HUES6 (cell line): ENCODE measurements at regions not wholly inside any gene's neighbourhood (a gene's known extent, or its start where the extent isn't known, plus 50 kb on each side); places are given as distances from the start of the nearest gene placed in this dataset.

Experiments used
- H3K27ac ChIP-seq: 2 replicates; pipeline ENCODE4 v1.7.0; 2013; ENCODE audit warnings: low read depth, mild to moderate bottlenecking, low read length, inconsistent platforms
- H3K27me3 ChIP-seq: 2 replicates; pipeline ENCODE4 v1.6.1; 2013; ENCODE audit warnings: low read length; ENCODE audit not compliant: control insufficient read depth, insufficient read depth
- H3K36me3 ChIP-seq: 2 replicates; pipeline ENCODE4 v1.6.1; 2013; ENCODE audit warnings: low read length; ENCODE audit not compliant: control insufficient read depth, insufficient read depth
- H3K4me1 ChIP-seq: 2 replicates; pipeline ENCODE4 v1.6.1; 2013; ENCODE audit warnings: low read length; ENCODE audit not compliant: control insufficient read depth, insufficient read depth
- H3K4me3 ChIP-seq: 2 replicates; pipeline ENCODE4 v1.5.1; 2013; ENCODE audit warnings: low read depth, low read length
- H3K9ac ChIP-seq: one replicate; pipeline ENCODE4 v1.6.1; 2013; ENCODE audit warnings: mild to moderate bottlenecking, low read length
- H3K9me3 ChIP-seq: 2 replicates; pipeline ENCODE4 v1.6.1; 2013; ENCODE audit warnings: low read depth, low read length; ENCODE audit not compliant: control insufficient read depth, insufficient read depth

DNA sequence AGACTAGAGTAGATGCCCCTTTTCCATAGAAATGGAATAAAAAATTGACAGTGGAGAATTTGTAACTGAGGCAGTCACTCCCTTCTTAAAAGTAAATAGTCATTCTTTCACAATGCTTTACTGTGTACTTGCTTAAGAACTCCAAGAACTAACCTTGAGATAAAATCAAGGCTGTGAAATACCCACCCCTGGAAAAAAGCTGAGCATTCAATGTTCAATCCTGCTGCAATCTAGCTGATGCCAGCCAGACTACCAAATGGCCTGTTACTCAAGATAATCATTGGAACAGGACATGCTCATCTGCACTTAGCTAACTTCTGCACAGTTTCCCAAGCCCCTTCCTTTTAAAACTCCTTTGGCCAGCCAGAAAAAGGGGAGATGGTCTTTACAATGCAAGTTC is 367.4 kb upstream of the GULP1 start:
- H3K36me3 ChIP-seq = no peaks in the 10 kb centered on the region
- no peak overlapping the region for H3K9ac ChIP-seq
- no peaks in the 10 kb centered on the region for H3K27me3 ChIP-seq
- H3K9me3 ChIP-seq = no peaks in the 10 kb centered on the region; the same call in 1 of the 2 replicates
- H3K4me1 ChIP-seq = no peaks in the 10 kb centered on the region
- no peak overlapping the region for H3K4me3 ChIP-seq
- no peak overlapping the region for H3K27ac ChIP-seq

DNA sequence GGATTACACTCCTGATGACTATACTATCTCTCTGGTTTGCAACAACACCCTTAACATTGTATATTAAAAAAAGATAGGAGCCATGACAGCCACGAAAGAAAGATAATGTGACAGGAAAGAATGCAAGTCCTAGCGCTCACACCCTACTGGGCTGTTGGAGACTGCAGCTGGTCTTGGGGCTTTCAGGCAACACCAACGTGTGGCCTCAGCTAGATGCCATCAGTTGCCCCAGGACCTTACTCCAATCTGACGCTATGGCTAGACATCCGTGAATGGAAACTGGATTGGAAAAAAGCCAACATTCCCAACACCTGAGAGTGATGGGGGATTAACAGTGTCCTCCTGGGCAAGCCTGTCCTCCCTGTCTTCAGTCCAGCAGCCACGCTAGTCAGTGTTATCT is 357.4 kb upstream of the GULP1 start:
- Histone ChIP-seq H3K9ac (no peak overlapping the region), H3K4me3 (no peak overlapping the region), H3K4me1 (no peaks in the 10 kb centered on the region), H3K36me3 (no peaks in the 10 kb centered on the region; the same call in 1 of the 2 replicates), H3K27me3 (no peaks in the 10 kb centered on the region), H3K9me3 (no peaks in the 10 kb centered on the region), H3K27ac (no peak overlapping the region)

DNA sequence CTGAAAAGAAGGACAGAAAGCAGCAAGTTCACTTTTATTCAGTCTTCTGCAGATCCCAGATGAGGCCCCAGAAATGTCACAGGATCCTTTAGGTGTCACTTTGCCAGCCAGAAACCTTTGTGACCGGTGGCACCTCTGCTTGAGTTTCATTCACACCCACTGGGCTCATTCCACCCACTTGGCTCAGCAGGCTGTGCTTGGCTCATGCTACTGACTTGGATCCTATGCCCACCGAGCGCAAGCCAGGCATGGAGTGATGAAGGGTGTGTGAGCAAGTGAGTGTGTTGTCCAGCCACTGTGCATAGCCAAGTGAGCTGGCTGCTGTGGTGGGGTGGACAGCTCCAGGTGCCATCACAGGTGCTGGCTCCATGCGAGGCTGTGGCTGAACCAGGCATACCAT is 357.0 kb upstream of the GULP1 start:
- H3K4me3 ChIP-seq = no peak overlapping the region
- H3K36me3 ChIP-seq = no peaks in the 10 kb centered on the region; the same call in 1 of the 2 replicates
- H3K4me1 ChIP-seq = no peaks in the 10 kb centered on the region
- no peaks in the 10 kb centered on the region for H3K9me3 ChIP-seq
- H3K9ac ChIP-seq = no peak overlapping the region
- no peak overlapping the region for H3K27ac ChIP-seq
- H3K27me3 ChIP-seq = no peaks in the 10 kb centered on the region

DNA sequence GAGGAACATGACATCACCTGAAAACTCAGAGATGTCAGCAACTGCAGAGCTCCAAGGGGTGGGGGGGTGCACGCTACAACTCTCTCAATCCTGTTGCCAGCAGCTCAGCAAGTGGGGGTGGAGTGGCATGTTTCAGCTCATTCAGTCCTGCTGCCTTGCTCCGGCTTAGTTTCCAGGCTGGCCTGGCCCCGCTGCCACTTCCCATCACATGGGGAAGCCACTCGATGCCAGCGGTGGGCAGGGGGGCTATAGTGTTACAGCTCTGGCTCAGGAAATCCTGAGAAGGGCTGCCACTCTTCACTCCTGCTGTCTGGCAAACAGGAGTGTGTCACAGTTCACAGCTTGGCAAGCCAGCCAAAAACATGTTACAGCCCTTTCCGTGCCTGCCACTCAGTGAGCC is 356.5 kb upstream of the GULP1 start:
- no peak overlapping the region for H3K9ac ChIP-seq
- no peaks in the 10 kb centered on the region for H3K9me3 ChIP-seq
- H3K4me3 ChIP-seq = no peak overlapping the region
- no peaks in the 10 kb centered on the region for H3K4me1 ChIP-seq
- H3K27ac ChIP-seq = no peak overlapping the region
- H3K36me3 ChIP-seq = no peaks in the 10 kb centered on the region; the same call in 1 of the 2 replicates
- no peaks in the 10 kb centered on the region for H3K27me3 ChIP-seq

DNA sequence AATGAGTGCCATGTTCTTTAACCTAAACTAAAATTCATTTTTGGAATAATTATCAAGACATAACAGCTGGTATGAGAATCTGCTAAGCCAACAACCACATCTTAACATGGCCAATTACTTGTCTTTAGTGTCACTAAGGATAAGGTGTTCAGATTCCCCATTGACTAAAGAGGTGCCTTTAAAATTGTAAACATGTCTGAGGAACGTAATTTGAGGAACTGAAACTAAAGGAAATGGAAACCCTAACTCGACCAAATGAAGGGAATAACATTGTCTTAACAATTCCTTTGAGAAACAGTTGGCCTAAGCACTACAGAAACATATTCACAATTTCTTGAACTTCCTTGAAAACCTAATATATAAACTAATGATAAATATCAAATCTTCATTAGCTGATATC is 355.4 kb upstream of the GULP1 start:
- H3K4me1 ChIP-seq = no peaks in the 10 kb centered on the region
- H3K27ac ChIP-seq = no peak overlapping the region

DNA sequence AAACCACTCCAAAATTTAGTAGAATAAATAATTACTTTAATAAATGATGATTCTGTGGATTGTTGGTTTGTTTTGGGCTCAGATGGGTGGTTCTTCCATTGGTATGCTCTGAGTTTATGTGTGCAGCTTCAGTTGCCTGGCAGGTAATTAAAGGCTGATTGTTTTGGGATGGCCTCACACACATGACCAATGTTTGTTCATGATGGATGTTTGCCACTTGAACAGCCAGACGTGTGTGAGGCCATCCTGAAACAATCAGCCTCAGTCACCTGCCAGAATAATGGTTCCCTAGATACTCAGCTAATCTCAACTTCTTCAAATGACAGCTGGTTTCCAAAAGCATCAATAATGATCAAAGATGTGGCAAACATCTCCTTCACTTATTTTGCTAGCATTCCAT is 352.5 kb upstream of the GULP1 start:
- H3K4me3 ChIP-seq = no peak overlapping the region
- no peak overlapping the region for H3K27ac ChIP-seq
- no peaks in the 10 kb centered on the region; the same call in 1 of the 2 replicates for H3K36me3 ChIP-seq
- H3K27me3 ChIP-seq = no peaks in the 10 kb centered on the region
- H3K4me1 ChIP-seq = no peaks in the 10 kb centered on the region
- no peaks in the 10 kb centered on the region for H3K9me3 ChIP-seq
- no peak overlapping the region for H3K9ac ChIP-seq

More for the DNA sequence above, 355.4 kb upstream of the GULP1 start:
- H3K9me3 ChIP-seq = no peaks in the 10 kb centered on the region
- no peak overlapping the region for H3K9ac ChIP-seq
- H3K36me3 ChIP-seq = no peaks in the 10 kb centered on the region; the same call in 1 of the 2 replicates
- no peaks in the 10 kb centered on the region for H3K27me3 ChIP-seq
- no peak overlapping the region for H3K4me3 ChIP-seq

DNA sequence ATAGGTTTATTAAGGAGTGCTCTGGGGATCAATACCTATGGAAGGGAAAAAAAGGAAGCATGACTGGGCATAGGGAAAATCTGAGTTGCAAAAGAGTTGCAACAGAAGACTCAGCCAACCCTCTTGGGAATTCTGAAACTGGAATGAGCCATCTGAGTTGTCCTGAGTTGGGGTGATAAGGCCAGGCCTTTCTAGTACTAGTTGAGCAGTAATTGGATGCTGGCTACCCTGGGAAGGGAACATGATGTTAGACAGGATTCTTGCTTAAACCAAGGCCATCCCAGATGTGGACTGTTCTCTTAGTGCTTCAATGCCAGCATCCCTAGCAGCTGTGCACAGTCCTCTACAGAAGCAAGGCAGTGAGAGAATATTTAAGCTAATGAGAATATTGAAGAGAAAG is 348.8 kb upstream of the GULP1 start:
- Histone ChIP-seq H3K36me3 (no peaks in the 10 kb centered on the region), H3K9ac (no peak overlapping the region), H3K4me1 (no peaks in the 10 kb centered on the region), H3K27me3 (no peaks in the 10 kb centered on the region), H3K27ac (no peak overlapping the region), H3K4me3 (no peak overlapping the region), H3K9me3 (no peaks in the 10 kb centered on the region)

DNA sequence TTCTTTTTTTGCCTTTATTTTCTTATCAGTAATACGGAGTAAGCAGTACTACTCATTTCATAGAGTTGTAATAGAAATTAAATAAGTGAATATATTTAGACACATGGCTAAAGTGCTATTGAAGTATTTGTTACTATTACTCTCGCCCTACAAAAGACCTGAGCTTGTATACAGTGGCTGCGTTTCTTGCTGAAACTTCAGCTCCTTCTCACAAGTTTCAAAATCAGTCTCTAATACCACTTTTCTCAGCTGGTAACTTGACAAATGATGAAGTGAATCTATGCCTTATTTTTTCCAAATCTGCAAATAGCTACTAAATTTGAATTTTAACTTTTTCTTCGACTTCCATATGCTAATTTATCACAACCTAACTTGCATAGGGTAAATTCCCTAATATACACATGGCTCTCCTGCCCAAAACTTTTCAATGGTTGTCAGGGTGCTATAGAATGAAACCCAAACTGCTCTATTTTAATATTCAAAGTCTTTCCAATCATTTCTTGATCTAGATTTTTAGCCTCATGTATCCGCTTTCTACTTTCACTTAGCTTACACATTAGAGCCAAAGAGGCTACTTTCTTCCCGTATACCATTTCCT is 347.8 kb upstream of the GULP1 start:
- H3K4me1 ChIP-seq = no peaks in the 10 kb centered on the region
- no peaks in the 10 kb centered on the region for H3K9me3 ChIP-seq
- H3K27me3 ChIP-seq = no peaks in the 10 kb centered on the region
- H3K27ac ChIP-seq = no peak overlapping the region
- no peak overlapping the region for H3K9ac ChIP-seq
- no peaks in the 10 kb centered on the region for H3K36me3 ChIP-seq
- no peak overlapping the region for H3K4me3 ChIP-seq

DNA sequence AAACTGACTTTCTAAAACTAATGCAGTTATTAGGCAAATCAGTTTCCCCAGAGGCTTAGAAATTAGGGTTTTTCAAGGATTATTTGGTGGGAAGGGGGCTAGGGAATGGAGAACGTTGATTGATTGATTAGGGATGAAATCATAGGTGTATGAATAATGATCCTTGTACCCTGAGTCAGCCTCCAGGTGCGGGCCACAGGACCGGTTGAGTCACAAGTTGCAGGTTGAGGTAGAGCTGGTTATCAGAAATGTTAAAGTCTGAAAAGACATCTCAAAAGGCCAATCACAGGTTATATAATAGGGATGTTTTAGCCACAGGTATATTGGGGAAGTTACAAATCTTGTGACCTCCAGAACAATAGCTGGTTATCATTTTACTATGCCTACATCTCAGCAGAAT is 341.8 kb upstream of the GULP1 start:
- Histone ChIP-seq H3K9me3 (peaks cover 8% of the 10 kb centered on the region), H3K4me3 (no peak overlapping the region), H3K9ac (no peak overlapping the region), H3K36me3 (no peaks in the 10 kb centered on the region), H3K4me1 (no peaks in the 10 kb centered on the region), H3K27ac (no peak overlapping the region), H3K27me3 (no peaks in the 10 kb centered on the region)

DNA sequence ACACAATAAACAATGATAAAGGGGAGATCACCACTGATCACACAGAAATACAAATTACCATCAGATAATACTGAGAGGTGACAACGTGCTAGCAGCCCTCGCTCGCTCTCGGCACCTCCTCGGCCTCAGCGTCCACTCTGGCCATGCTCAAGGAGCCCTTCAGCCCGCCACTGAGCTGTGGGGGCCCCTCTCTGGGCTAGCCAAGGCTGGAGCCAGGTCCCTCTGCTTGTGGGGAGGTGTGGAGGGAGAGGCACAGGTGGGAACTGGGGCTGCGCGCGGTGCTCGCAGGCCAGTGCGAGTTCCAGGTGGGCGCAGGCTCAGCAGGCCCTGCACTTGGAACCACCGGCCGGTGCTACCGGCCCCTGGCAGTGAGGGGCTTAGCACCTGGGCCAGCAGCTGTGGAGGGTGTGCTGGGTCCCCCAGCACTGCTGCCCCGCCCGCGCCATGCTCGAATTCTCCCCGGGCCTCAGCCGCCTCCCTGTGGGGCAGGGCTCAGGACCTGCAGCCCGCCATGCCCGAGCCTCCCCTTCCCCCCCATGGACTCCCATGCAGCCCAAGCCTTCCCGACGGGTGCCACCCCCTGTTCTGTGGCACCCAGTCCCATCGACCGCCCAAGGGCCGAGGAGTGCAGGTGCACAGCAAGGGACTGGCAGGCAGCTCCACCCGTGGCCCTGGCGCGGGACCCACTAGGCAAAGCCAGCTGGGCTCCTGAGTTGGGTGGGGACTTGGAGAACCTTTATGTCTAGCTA is 340.0 kb upstream of the GULP1 start:
- Histone ChIP-seq H3K9ac (no peak overlapping the region), H3K36me3 (no peaks in the 10 kb centered on the region), H3K27ac (no peak overlapping the region), H3K4me3 (no peak overlapping the region), H3K4me1 (no peaks in the 10 kb centered on the region), H3K27me3 (no peaks in the 10 kb centered on the region), H3K9me3 (peaks cover 15% of the 10 kb centered on the region)

DNA sequence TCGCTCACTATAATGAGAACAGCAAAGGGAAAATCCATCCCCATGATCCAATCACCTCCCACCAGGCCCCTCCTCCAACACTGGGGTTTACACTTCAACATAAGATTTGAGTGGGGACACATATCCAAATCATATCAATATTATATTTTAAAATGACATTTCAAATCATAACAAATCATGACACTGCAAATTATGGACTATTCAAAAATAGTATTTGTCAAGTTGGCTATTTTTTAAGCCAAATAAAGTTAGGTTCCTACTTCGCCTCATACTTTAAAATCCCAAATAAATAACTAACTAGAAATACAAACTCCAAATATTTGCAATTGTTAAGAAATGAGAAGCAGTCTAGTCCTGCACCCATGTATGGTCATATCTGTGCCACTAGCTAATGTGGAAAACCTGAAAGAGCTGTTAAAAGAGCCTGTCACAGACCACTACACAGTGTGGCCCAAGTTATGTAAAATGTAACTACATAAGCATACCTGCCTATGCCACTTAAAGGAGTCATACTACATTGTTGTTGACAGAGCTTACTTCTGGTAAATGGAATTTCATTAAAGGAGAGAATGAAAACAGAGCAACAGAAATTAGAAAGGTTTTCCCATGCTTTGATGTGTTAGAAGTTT is 334.7 kb upstream of the GULP1 start:
- no peak overlapping the region for H3K27ac ChIP-seq
- peaks cover 12% of the 10 kb centered on the region; the same call in 1 of the 2 replicates for H3K9me3 ChIP-seq
- no peak overlapping the region for H3K9ac ChIP-seq
- no peak overlapping the region for H3K4me3 ChIP-seq
- H3K4me1 ChIP-seq = no peaks in the 10 kb centered on the region
- H3K36me3 ChIP-seq = no peaks in the 10 kb centered on the region
- no peaks in the 10 kb centered on the region for H3K27me3 ChIP-seq
